ENCODE measurements at regions not wholly inside any gene's neighbourhood (a gene's known extent, or its start where the extent isn't known, plus 50 kb on each side); places are given as distances from the start of the nearest gene placed in this dataset.

DNA sequence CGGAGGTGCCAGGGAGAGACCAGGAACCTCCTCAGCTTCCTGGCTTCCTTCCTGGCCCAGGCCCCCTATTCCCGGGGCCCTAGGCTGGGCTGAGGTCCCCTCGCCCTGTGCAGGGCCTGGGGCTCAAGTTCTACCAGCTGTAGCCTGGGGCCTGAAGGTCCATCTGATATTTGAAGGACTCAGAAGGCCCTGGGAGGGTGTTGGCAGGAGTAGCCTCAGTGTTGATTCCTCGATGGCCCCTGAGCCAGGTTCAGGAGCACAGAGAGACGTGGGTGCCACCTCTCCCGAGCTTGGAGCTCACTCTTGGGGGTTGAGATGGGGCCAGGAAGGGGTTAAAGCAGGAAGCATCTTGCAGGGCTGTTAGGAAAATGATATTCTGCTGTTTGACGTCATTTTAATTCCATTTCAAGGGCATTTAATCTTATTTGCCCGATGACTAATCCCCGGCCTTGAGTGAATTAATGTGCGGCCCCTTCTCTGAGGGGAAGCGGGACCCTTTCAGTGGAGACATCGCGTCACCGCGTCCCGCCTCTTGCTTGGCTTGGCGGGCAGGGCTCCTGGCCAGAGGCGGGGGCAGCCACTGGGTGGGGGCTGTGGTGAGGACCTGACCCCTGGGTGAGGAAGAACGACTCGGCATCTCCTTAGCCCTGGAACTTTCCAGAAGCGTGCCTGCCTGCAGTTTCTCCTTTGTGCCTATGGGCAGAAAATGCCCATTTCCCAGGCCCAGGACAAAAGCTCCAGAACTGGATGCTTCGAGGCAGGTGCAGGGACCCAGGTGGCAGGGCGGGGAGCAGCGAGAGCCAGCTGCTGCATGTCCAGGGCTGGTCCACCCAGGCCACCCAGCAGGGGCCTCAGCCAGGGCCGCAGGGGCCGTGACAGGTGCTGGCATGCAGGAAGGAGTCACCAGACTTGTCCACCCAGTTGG is 158.3 kb downstream of the KIF26A start:
- Histone ChIP-seq H3K4me1 (peaks cover 8% of the 10 kb centered on the region), H3K27ac (no peak overlapping the region), H3K27me3 (no peaks in the 10 kb centered on the region), H3K9me3 (no peaks in the 10 kb centered on the region), H3K4me3 (no peak overlapping the region), H3K36me3 (no peaks in the 10 kb centered on the region), H3K9ac (ENCODE audit: low read depth in 2 of 2, low read length in 2 of 2) (no peak overlapping the region)
- no peak for DNase-seq
- intact Hi-C loops (cut with DNase I) = no loop called here
- TF ChIP-seq, protein P1, sequence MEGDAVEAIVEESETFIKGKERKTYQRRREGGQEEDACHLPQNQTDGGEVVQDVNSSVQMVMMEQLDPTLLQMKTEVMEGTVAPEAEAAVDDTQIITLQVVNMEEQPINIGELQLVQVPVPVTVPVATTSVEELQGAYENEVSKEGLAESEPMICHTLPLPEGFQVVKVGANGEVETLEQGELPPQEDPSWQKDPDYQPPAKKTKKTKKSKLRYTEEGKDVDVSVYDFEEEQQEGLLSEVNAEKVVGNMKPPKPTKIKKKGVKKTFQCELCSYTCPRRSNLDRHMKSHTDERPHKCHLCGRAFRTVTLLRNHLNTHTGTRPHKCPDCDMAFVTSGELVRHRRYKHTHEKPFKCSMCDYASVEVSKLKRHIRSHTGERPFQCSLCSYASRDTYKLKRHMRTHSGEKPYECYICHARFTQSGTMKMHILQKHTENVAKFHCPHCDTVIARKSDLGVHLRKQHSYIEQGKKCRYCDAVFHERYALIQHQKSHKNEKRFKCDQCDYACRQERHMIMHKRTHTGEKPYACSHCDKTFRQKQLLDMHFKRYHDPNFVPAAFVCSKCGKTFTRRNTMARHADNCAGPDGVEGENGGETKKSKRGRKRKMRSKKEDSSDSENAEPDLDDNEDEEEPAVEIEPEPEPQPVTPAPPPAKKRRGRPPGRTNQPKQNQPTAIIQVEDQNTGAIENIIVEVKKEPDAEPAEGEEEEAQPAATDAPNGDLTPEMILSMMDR (IDR thresholded peaks at IDR 0.05) = no peak

DNA sequence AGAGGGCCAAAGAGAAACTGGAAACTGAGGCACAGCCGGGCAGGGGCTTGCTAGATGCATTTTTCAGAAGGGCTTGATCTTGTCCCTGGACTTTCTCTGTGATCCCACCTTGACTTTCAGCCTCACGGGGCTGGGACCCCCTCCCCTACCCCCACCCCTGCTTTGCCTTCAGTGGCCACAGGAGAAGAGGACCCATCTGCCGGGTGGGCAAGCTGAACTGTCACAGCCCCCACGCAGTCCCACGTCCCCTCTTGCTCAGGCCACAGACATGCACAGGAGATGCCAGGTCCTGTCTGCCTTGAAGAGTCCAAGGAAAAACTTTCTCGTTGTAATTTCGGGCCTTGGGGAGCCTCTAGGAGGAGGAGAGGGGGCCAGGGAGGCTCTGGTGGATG is 158.9 kb downstream of the KIF26A start:
- TF ChIP-seq, protein P1 (IDR thresholded peaks at IDR 0.05) = no peak
- Histone ChIP-seq H3K9ac (ENCODE audit: low read depth in 2 of 2, low read length in 2 of 2) (no peak overlapping the region), H3K36me3 (no peaks in the 10 kb centered on the region), H3K27ac (no peak overlapping the region), H3K9me3 (no peaks in the 10 kb centered on the region), H3K27me3 (no peaks in the 10 kb centered on the region), H3K4me1 (peaks cover 8% of the 10 kb centered on the region), H3K4me3 (no peak overlapping the region)
- no peak for DNase-seq
- intact Hi-C loops (cut with DNase I) = no loop called here

DNA sequence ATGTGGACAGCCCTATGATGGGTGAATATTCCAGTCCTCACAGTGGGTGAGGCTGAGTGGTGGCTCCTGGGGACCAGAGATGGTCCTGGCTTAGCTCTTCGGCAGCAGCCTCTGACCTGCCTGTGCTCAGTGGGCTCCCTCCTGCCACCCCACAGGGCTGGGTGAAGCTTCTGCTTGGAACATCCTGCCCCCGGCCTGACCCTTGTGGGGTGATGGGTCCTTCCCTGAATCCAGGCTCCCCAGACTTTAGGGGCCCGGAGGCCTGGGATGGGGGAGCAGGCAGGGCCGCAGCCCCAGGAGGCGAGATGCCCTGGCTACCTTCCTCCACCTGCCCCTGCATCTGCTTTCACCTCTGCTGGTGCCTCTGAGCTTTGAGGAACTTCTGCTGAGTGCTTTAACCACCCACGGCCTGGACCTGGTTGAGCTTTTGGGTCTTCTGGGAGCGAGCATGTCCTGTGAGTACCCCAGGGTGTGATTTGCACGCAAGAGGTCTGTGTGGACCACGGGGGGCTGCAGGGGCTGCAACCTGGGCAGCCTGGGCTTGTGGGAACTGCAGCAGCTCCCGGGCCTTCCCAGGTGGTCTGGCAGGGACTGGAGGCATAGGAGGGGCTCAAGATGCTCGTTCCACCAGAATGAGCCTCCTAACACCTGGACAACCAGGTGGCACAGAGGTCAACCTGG is 159.5 kb downstream of the KIF26A start:
- Histone ChIP-seq H3K9ac (ENCODE audit: low read depth in 2 of 2, low read length in 2 of 2) (no peak overlapping the region), H3K4me3 (no peak overlapping the region), H3K36me3 (no peaks in the 10 kb centered on the region), H3K27me3 (no peaks in the 10 kb centered on the region), H3K27ac (no peak overlapping the region), H3K4me1 (peaks cover 8% of the 10 kb centered on the region), H3K9me3 (no peaks in the 10 kb centered on the region)
- TF ChIP-seq, protein P1 (IDR thresholded peaks at IDR 0.05) = no peak
- DNase-seq = no peak
- intact Hi-C loops (cut with DNase I) = no loop called here

DNA sequence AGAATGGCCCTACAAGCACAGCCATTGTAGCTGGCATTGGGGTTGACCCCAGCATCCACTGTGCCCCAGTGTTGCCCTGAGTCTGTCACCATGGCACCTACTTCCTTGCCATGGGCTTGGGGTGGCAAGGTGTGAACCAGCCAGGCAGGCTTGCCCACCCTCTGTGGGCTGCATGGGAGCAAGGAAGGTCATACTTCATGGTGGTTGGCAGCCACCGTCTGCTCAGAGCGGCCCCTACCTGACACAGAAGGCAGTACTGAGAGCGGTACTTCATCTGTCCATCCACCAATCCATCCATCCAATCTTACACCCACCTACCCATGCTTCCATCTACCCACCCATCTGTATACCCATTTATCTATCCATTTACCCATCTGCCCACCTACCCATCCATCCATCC is 160.1 kb downstream of the KIF26A start:
- Histone ChIP-seq H3K36me3 (no peaks in the 10 kb centered on the region), H3K9ac (ENCODE audit: low read depth in 2 of 2, low read length in 2 of 2) (no peak overlapping the region), H3K4me3 (no peak overlapping the region), H3K9me3 (no peaks in the 10 kb centered on the region), H3K27ac (no peak overlapping the region), H3K4me1 (peaks cover 8% of the 10 kb centered on the region), H3K27me3 (no peaks in the 10 kb centered on the region)
- DNase-seq = no peak
- TF ChIP-seq, protein P1 (IDR thresholded peaks at IDR 0.05) = no peak
- intact Hi-C loops (cut with DNase I) = no loop called here

DNA sequence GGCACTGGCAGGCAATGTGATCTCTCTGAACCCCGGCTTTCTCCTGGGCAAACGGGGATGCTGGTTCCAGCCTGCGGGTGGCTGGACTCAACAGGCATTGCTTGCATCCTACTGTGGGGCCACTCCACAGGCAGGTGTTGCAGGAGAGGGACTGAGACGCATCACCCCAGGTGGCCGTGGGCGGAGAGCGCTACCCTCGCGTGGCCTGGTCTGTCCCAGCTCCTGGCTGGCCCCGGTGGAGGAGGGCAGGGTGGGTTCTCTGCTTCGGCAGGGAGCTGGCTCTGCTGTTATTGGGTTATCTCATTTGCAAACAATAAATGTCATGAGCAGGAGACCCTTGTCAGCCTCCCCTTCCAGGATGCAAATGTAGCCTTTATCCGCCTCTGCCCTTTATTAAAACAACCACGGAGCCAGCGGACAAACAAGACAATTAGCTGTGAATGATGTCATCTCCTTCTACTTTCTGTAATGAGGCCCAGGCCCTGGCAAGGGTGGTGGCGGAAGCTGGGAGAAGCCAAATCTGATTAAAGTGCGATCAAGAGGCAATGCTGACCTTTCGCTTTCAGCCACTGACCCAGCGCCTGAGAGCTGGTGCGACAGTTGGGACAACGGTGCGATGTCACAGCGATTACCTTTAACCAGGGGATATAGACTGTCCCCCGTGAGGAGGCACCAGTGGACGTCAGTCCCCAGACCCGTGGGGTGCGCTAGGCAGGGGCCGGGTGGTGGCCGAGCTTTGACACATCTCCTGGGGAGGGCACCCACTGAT is 161.8 kb downstream of the KIF26A start:
- no peak overlapping the region for H3K9ac ChIP-seq (ENCODE audit: low read depth in 2 of 2, low read length in 2 of 2)
- no peak overlapping the region for H3K27ac ChIP-seq
- no peaks in the 10 kb centered on the region for H3K27me3 ChIP-seq
- no peak for DNase-seq
- H3K9me3 ChIP-seq = no peaks in the 10 kb centered on the region
- H3K4me3 ChIP-seq = no peak overlapping the region
- TF ChIP-seq, protein P1 (IDR thresholded peaks at IDR 0.05) = no peak
- no peaks in the 10 kb centered on the region for H3K4me1 ChIP-seq
- H3K36me3 ChIP-seq = no peaks in the 10 kb centered on the region
- intact Hi-C loops (cut with DNase I) = no loop called here
